GM12892 (cell line): ENCODE measurements at regions not wholly inside any gene's neighbourhood (a gene's known extent, or its start where the extent isn't known, plus 50 kb on each side); places are given as distances from the start of the nearest gene placed in this dataset.

Experiments used
- DNase-seq: peaks from one replicate; pipeline ENCODE4 v3.0.0; 2011; ENCODE audit not compliant: insufficient read length
- FAIRE-seq: peaks from 2 replicates; lab custom pipeline; 2011; peaks lifted over from hg19 to GRCh38; lab: Jason Lieb, UNC
- POLR2A ChIP-seq: IDR thresholded peaks from 2 replicates; pipeline ENCODE4 v1.6.1; 2011; ENCODE audit warnings: low read depth, low read length, control low read depth
- POLR2AphosphoS5 ChIP-seq: IDR thresholded peaks from 2 replicates; pipeline ENCODE4 v1.6.1; 2011; ENCODE audit warnings: low read depth, low read length, control low read depth
- TAF1 ChIP-seq: IDR thresholded peaks from 2 replicates; pipeline ENCODE4 v1.6.1; 2011; ENCODE audit warnings: low read depth, mild to moderate bottlenecking, control low read depth, low read length, borderline replicate concordance

DNA sequence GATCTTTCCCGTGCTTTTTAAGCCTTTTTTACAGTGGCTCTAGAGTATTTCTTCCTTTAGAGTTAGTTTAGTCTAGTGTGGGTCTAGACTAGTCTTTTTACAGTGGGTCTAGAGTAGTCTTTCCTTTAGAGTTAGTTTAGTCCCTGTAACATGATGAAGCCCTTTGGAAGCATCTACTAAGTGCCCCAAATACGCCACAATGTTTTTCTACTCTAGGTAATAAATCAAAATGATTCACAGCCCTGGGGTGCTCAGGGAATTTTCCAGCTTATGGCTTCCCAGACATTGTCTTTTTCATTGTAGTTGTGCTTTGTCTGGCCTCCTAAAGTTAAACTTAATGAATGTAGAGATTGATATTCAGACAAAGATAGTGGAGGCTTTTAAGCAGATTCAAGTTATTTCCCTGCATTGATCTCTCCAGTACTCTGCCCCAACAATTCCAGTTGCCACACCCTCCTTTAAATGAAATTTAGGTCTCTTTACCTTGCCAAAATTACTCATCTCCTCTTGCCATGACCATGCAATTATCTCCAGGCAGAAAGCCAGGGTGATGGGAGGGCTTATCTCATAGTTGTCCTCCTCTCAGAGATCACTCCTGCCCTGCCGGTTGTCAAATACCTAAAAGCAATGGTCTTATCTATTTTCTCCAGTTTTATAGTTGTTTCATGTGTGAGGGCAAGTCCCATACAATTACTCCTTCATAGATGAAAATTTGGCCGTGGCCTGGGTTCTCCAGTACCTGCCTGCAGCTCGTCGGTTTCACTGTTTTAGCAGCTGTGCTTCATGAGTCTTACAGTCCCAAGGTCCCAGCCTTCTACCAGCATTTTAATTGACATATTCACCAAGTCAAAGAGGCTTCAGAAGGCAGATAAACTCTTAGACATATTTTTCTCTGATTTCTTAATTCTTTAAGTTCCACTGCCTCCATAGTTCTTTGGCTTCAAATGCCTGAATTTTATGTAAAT is 794.0 kb upstream of the COX7C start:
- no peak for TF ChIP-seq POLR2AphosphoS5
- no peak for TF ChIP-seq TAF1
- no peak for TF ChIP-seq POLR2A
- FAIRE-seq (no peak), DNase-seq (no peak)

DNA sequence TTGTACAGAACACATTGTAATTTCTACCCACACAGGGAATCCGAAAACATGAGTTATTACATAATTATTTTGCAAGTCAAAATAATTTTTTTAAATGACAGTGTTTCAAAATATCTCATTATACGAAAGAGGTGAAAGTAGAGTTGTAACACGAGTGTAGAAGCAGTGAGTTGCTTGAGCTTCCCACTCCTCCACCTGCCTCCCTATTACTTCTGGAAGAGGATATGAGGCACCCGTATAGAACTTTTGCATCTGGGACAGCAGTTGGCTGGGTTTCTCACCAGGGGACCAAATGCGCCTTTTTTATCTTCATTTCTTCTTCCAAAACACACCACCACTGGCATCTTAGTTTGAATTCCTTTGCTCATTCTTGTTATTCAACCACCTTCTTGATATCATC is 779.0 kb upstream of the COX7C start:
- FAIRE-seq (no peak), DNase-seq (no peak)
- TF ChIP-seq POLR2AphosphoS5: no peak
- TF ChIP-seq TAF1: no peak
- no peak for TF ChIP-seq POLR2A

DNA sequence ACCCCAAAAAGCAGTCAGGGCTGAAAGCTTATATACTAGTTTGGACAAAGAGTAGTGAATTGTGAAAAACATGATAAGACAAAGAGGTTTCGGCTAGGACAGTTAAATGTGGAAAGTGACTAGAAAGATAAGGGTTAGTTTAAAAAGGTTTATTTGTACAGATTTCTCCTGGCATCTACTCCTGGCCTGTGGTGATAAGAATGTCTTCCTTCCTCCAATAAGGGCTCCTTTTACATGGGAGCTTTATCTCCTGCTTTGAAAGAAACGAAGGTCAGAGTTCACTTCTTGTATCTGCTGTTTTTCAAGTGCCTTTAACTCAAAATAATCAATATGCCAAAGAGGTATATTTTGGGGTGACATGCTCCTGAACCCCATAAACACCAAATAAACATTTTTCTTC is 776.1 kb upstream of the COX7C start:
- no peak for FAIRE-seq

DNA sequence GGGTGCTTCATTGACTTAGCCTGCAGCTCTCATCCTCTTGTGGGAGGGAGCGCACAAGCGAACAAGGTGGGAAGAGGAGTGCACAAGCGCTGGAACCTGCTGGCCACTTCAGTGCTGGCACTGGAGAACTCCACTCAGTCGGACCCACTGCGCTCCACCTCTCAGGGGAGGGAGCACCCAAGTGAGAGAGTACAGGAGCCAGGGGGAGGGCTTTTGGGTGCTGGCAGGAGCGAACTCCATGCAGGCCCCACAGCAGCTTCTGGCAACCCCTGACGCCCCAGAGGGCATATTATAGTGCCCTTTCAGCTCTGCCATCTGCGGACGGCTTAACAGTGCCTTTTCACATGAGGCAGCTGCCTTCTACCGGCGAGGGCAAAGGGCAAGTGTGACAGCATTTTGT is 774.2 kb upstream of the COX7C start:
- no peak for DNase-seq
- TF ChIP-seq TAF1 (no peak), POLR2AphosphoS5 (no peak), POLR2A (no peak)
- no peak for FAIRE-seq

More for the DNA sequence above, 776.1 kb upstream of the COX7C start:
- TF ChIP-seq POLR2A: no peak
- TF ChIP-seq TAF1: no peak
- TF ChIP-seq POLR2AphosphoS5: no peak
- DNase-seq: no peak

DNA sequence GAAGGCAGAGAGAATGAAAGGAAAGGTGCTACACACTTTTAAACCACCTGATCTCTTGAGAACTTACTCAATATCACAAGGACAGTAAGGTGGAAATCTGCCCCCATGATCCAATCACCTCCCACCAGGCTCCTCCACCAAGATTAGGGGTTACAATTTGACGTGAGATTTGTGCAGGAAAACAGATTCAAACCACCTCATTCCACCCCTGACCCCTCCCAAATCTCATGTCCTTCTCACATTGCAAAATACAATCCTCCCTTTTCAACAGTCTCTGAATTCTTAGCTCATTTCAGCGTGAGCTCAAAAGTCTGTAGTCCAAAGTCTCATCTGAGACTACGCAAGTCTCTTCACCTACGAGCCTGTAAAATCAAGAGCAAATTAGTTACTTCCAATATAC is 768.3 kb upstream of the COX7C start:
- FAIRE-seq (no peak), DNase-seq (no peak)
- TF ChIP-seq POLR2AphosphoS5 (no peak), TAF1 (no peak), POLR2A (no peak)

DNA sequence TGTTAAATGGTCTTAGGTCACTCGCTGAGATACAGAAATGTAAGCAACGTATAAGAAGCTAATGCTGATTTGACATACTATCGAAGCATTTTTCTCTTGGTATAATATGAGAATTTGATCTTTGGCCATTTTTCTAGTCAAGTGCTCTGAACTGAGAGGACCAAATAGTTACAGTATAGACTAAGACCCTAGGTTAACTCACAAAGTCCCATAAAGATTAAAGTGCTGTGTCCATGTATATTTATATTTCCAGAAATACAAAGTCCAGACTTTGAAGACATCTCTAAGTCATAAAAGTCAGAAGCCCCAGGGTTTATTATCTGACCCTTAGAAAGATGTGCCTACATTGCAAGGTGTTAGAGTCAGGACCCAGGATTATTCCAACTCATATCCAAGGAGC is 752.4 kb upstream of the COX7C start:
- no peak for TF ChIP-seq POLR2A
- TF ChIP-seq TAF1: no peak
- no peak for TF ChIP-seq POLR2AphosphoS5
- FAIRE-seq: no peak
- DNase-seq: no peak

DNA sequence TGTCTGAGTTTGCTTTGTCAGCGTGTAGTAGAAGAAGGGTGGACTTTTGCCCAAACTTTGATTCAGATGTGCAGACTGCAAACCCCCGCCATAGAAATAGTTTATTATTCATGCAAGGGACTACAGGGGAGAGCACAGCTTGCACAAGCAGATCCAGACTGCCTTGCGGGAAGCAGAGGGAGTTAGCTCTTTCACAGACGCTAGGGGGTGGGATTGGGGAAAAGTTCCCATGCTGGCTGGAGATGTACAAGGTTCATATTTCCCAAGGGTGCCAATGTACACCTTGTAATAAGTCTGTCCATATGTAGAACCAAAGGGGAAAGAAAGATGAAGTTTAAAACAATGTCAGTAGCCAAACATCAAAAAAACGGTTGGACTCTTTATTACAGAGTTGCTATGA is 749.7 kb upstream of the COX7C start:
- FAIRE-seq (no peak), DNase-seq (no peak)
- no peak for TF ChIP-seq POLR2A
- TF ChIP-seq POLR2AphosphoS5: no peak
- TF ChIP-seq TAF1: no peak

DNA sequence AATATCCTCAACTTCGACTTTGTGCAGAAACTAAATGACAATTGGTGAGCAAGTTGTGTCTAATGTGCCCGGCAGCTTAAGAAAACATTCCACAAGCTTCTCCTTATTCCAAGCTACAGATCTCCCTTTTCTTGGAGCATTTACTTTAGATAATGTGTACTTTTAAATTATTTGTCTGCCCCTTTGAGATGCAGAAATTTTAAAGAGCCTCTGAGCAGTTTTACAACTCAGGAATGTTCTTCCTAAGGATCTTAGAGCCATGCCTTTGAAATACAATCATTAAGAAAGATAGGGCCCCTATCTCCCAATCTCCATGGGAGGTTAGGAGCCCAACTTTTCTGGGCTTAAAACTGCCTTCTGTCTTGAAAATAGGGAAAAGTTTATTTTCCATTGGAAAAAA is 723.7 kb upstream of the COX7C start:
- DNase-seq (no peak), FAIRE-seq (no peak)
- TF ChIP-seq TAF1 (no peak), POLR2A (no peak), POLR2AphosphoS5 (no peak)

DNA sequence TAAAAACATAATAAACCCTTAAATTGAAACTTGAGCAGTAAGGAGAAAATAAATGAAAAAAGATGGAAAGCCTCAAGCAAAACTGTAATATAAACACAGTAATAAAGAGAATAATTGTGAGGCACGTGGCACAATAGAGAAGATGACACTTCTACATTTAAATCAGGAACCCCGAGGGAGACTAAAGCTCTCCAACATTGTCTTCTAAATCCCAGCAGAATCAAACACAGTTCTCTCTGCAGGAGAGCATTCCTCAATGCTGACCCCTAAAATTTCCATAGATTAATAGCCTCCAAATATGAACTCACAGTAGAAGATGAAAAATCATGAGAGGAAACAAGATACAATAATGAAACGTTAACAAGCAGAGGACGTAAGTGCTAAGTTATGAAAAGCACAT is 721.2 kb upstream of the COX7C start:
- no peak for TF ChIP-seq POLR2AphosphoS5
- DNase-seq (no peak), FAIRE-seq (no peak)

DNA sequence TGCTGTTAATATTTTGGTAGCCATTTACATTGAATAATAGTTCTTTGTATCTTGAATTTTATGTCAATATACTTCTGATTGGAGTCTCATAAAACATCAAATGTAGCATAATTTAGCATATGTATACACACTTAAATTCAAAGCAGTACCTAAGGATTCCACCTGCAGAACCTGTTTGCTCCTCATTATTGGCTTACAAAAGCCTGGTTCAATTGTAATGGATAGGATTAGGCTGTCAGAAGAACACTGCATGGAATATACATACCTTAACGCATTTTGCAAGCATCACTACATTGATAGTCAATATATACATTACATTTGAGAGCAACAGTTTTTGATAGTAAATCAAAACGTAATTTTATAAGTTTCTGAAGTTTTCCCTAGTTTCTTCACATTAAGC is 711.3 kb upstream of the COX7C start:
- TF ChIP-seq POLR2A (no peak), POLR2AphosphoS5 (no peak), TAF1 (no peak)
- no peak for FAIRE-seq

DNA sequence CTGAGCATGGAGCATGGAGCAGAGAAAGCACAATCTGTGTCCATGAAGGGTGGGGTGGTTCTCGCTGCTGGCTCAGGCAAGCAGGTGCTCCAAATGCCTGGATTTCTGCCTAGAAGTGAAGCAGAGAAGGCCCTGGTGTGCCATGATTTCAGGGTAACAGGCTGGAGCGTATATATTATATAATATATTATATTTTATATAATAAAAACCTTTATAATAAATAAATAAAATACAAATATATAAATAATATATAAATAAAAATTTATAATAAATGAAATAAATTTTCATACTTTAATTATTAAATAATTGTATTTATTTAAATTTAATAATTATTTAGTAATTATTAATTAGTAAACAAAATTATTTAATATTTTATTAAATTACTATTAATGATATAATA is 707.4 kb upstream of the COX7C start:
- TF ChIP-seq POLR2A: no peak
- TF ChIP-seq POLR2AphosphoS5: no peak
- TF ChIP-seq TAF1: no peak
- FAIRE-seq: no peak

More for the DNA sequence above, 711.3 kb upstream of the COX7C start:
- DNase-seq: no peak

DNA sequence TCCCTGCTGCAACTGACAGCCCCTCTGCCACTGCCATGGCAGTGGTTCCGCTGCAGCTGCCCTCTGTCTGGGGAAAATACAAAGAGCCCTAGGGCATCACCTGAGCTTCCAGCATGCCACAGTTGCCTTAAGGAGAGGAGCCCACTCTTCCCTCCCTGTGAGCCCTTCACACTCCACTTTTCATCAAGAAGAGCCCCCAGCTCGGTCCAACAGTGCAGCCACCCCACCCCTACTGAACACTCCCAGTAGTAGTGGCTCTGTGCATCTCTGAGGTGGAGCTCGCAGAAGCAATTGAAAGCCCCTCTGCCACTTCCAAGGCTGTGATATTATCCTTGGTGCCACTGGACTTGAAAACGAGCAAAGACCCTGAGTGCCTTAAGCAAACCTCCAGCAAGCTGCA is 696.8 kb upstream of the COX7C start:
- no peak for DNase-seq
- FAIRE-seq: no peak
- TF ChIP-seq POLR2AphosphoS5 (no peak), TAF1 (no peak), POLR2A (no peak)

More for the DNA sequence above, 707.4 kb upstream of the COX7C start:
- no peak for DNase-seq
